OCI-LY7 (cell line): ENCODE measurements at regions not wholly inside any gene's neighbourhood (a gene's known extent, or its start where the extent isn't known, plus 50 kb on each side); places are given as distances from the start of the nearest gene placed in this dataset.

Experiments
- BruUV-seq: library from RNA; stranded (reverse); fragments of 400-500 nt; replicated peaks from 2 replicates; lab custom pipeline; 2021; lab: Mats Ljungman, UMichigan
- CTCF ChIA-PET: fragments of 300-600 bp; sonication (Branson Sonifier 250); formaldehyde crosslinking; loops from one replicate; lab custom pipeline; 2022; ENCODE audit warnings: antibody characterized with exemption; ENCODE audit not compliant: unreplicated experiment; lab: Charles Lee
- POLR2A ChIA-PET: fragments of 300-600 bp; sonication (Branson Sonifier 250); formaldehyde crosslinking; loops from one replicate; lab custom pipeline; 2022; ENCODE audit warnings: antibody characterized with exemption; lab: Charles Lee
- DNase-seq: peaks from one replicate; pipeline ENCODE4 v3.0.0-alpha.2; 2015; ENCODE audit warnings: low spot score
- H2AFZ ChIP-seq: fragments of 200-600 bp; sonication (generic), shearing (Covaris generic); 2 replicates; pipeline ENCODE4 v1.6.1; 2014; ENCODE audit warnings: mild to moderate bottlenecking, antibody characterized with exemption, low read length, moderate library complexity
- H3K27ac ChIP-seq: fragments of 200-600 bp; sonication (generic); 2 replicates; pipeline ENCODE4 v1.5.1; 2014; ENCODE audit warnings: mixed run types, low read depth, mild to moderate bottlenecking, moderate library complexity, low read length, inconsistent platforms; ENCODE audit not compliant: poor library complexity, severe bottlenecking
- H3K36me3 ChIP-seq: fragments of 200-600 bp; sonication (generic); 2 replicates; pipeline ENCODE4 v1.6.1; 2014; ENCODE audit warnings: mild to moderate bottlenecking, antibody characterized with exemption, low read length, moderate library complexity, mixed read lengths; ENCODE audit not compliant: insufficient read depth
- H3K4me1 ChIP-seq: fragments of 200-600 bp; sonication (generic); 2 replicates; pipeline ENCODE4 v1.5.1; 2014; ENCODE audit warnings: mild to moderate bottlenecking, low read length; ENCODE audit not compliant: insufficient read depth, poor library complexity, severe bottlenecking
- H3K4me2 ChIP-seq: fragments of 200-600 bp; sonication (generic); 2 replicates; pipeline ENCODE4 v1.6.1; 2014; ENCODE audit warnings: mild to moderate bottlenecking, low read length
- H3K4me3 ChIP-seq: fragments of 200-600 bp; sonication (generic); 2 replicates; pipeline ENCODE4 v1.5.1; 2014; ENCODE audit warnings: mild to moderate bottlenecking, low read depth, low read length; ENCODE audit not compliant: poor library complexity, severe bottlenecking
- H3K79me2 ChIP-seq: fragments of 200-600 bp; sonication (generic); 2 replicates; pipeline ENCODE4 v1.6.1; 2016; ENCODE audit warnings: low read depth, mild to moderate bottlenecking, low read length, moderate library complexity, mixed read lengths; ENCODE audit not compliant: insufficient read depth
- H3K9me2 ChIP-seq: fragments of 200-600 bp; sonication (generic); 2 replicates; pipeline ENCODE4 v1.6.1; 2016; ENCODE audit warnings: mild to moderate bottlenecking, low read length, mixed read lengths; ENCODE audit not compliant: insufficient read depth
- H3K9me3 ChIP-seq: fragments of 200-600 bp; sonication (generic); 2 replicates; pipeline ENCODE4 v1.6.1; 2014; ENCODE audit warnings: mild to moderate bottlenecking, mixed run types, low read length, mixed read lengths
- H4K20me1 ChIP-seq: fragments of 200-600 bp; sonication (generic); 2 replicates; pipeline ENCODE4 v1.6.1; 2014; ENCODE audit warnings: mild to moderate bottlenecking, antibody characterized with exemption, low read length, moderate library complexity, mixed read lengths; ENCODE audit not compliant: insufficient read depth
- EZH2phosphoT487 ChIP-seq: fragments of 200-600 bp; sonication (generic); IDR thresholded peaks from 2 replicates; pipeline ENCODE4 v1.6.1; 2018; ENCODE audit warnings: low read depth, borderline replicate concordance, mild to moderate bottlenecking, mixed run types, antibody characterized with exemption, low read length, moderate library complexity, mixed read lengths
- intact Hi-C: fragments of 100-400 bp; cut with micrococcal nuclease; formaldehyde crosslinking; loops from one replicate; pipeline ENCODE4 v1.10.0; 2022; ENCODE audit not compliant: unreplicated experiment
- TF ChIP-seq, protein P1 (sequence below): fragments of 200-600 bp; sonication (generic); conservative IDR thresholded peaks from 2 replicates; pipeline ENCODE4 v1.5.1; 2014; ENCODE audit warnings: mild to moderate bottlenecking, antibody characterized with exemption, low read length, moderate library complexity, mixed read lengths

DNA sequence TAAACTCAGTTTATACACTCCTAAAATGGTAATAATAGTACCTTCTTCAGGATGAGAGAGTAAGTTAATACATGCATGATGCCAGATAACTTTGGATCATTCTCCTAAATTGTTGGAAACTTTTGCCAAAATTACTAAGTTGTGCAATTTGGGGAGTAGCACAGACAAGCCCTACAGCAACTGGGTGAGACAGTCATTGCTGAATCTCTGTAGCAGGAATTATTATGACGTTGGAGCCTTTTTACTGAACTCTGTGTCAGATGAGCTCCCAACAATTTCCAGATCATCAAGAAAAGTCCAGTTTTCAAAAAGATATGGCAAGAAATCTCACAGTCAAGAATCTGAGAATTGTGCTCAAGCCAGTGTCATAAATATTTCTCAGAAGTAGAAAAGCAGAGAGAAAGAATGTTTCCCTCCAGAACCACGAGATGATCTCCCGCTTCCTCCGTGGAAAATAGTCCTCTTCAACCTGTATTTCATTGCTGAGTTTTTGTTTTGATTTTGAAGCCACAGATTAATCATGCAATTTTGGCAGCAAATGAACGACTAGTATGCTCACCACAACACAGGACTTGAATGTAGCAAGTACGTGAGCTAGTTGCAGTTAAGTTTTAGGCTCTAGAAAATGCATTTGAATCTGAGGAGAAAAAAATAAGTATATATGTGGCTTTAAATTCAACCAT, 485.4 kb downstream of the CNTN6 start:
- ChIA-PET POLR2A (interaction anchor here (1.3 kb wide), 1 partner anchor 19 kb away, joined by 4 read pairs; no protein-coding TSS in a partner anchor), CTCF (no interaction called here)
- H3K36me3 ChIP-seq, result no peaks in the 10 kb centered on the region
- no TSS peak for BruUV-seq
- H3K4me3 ChIP-seq, result no peak overlapping the region
- H3K9me2 ChIP-seq, result no peaks in the 10 kb centered on the region
- intact Hi-C loops, result no loop called here
- H3K79me2 ChIP-seq, result no peaks in the 10 kb centered on the region
- H3K4me2 ChIP-seq, result no peak overlapping the region
- no peak overlapping the region for H3K27ac ChIP-seq
- H4K20me1 ChIP-seq, result no peaks in the 10 kb centered on the region
- TF ChIP-seq, protein P1, sequence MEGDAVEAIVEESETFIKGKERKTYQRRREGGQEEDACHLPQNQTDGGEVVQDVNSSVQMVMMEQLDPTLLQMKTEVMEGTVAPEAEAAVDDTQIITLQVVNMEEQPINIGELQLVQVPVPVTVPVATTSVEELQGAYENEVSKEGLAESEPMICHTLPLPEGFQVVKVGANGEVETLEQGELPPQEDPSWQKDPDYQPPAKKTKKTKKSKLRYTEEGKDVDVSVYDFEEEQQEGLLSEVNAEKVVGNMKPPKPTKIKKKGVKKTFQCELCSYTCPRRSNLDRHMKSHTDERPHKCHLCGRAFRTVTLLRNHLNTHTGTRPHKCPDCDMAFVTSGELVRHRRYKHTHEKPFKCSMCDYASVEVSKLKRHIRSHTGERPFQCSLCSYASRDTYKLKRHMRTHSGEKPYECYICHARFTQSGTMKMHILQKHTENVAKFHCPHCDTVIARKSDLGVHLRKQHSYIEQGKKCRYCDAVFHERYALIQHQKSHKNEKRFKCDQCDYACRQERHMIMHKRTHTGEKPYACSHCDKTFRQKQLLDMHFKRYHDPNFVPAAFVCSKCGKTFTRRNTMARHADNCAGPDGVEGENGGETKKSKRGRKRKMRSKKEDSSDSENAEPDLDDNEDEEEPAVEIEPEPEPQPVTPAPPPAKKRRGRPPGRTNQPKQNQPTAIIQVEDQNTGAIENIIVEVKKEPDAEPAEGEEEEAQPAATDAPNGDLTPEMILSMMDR, result no peak
- TF ChIP-seq EZH2phosphoT487, result no peak
- no peaks in the 10 kb centered on the region for H3K4me1 ChIP-seq
- H2AFZ ChIP-seq, result no peak overlapping the region
- no peaks in the 10 kb centered on the region for H3K9me3 ChIP-seq
- no peak for DNase-seq

DNA sequence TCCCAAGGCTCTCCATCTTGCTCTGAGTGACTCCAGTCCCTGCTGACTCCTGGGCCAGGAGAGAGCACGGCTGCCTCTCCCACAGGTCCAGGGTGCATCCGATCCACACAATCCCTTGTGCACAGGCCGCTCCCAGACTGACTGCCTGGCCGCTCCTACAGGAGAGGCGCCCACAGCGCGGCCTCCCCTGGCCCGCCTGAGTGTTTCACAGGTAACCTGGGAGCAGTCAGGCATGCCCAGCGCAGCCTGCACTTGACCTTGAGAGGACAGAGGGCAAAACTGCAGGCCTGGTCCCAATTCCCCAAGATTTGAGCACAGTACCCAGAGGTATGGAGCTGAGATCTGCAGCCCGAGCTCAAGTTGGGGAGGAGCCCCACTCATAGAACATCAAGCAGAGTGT, 490.2 kb downstream of the CNTN6 start:
- no peak overlapping the region for H3K27ac ChIP-seq
- H3K4me1 ChIP-seq, result no peaks in the 10 kb centered on the region
- no peak overlapping the region for H2AFZ ChIP-seq
- H3K9me2 ChIP-seq, result no peaks in the 10 kb centered on the region
- POLR2A ChIA-PET, result interaction anchor here (0.6 kb wide), 1 partner anchor 991 kb away, joined by 3 read pairs; no protein-coding TSS in a partner anchor
- no peaks in the 10 kb centered on the region for H4K20me1 ChIP-seq
- no peak for DNase-seq
- H3K79me2 ChIP-seq, result no peaks in the 10 kb centered on the region
- TF ChIP-seq EZH2phosphoT487, result no peak
- TF ChIP-seq, protein P1, result no peak
- no peaks in the 10 kb centered on the region for H3K36me3 ChIP-seq
- BruUV-seq, result no TSS peak
- intact Hi-C loops, result no loop called here
- CTCF ChIA-PET, result no interaction called here
- H3K4me2 ChIP-seq, result no peak overlapping the region
- no peaks in the 10 kb centered on the region for H3K9me3 ChIP-seq
- H3K4me3 ChIP-seq, result no peak overlapping the region

DNA sequence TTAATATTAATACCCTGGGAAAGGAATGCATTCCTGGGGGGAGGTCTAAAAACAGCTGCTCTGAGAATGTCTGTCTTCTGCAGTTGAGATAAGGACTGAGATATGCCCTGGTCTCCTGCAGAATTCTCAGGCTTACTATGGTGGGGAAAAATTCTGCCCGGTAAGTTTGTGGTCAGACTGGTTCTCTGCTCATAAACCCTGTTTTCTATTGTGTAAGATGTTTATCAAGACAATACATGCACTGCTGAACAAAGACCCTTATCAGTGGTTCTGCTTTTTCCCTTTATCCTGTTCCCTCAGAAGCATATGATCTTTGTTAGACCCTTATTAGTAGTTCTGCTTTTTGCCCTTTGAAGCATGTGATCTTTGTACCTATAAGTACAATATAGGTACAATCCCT, 494.6 kb downstream of the CNTN6 start:
- no peaks in the 10 kb centered on the region for H3K9me2 ChIP-seq
- no peaks in the 10 kb centered on the region for H3K4me1 ChIP-seq
- POLR2A ChIA-PET, result no interaction called here
- DNase-seq, result no peak
- H4K20me1 ChIP-seq, result no peaks in the 10 kb centered on the region
- CTCF ChIA-PET, result no interaction called here
- no peak overlapping the region for H3K27ac ChIP-seq
- TF ChIP-seq, protein P1, result no peak
- no peak for TF ChIP-seq EZH2phosphoT487
- H3K4me2 ChIP-seq, result no peak overlapping the region
- no peak overlapping the region for H3K4me3 ChIP-seq
- no peaks in the 10 kb centered on the region for H3K9me3 ChIP-seq
- no peaks in the 10 kb centered on the region for H3K79me2 ChIP-seq
- no peaks in the 10 kb centered on the region for H3K36me3 ChIP-seq
- no TSS peak for BruUV-seq
- intact Hi-C loops, result no loop called here
- H2AFZ ChIP-seq, result no peak overlapping the region
